Liver (tissue), 3 donors: ENCODE measurements at regions not wholly inside any gene's neighbourhood (a gene's known extent, or its start where the extent isn't known, plus 50 kb on each side); places are given as distances from the start of the nearest gene placed in this dataset.

ENCODE experiments used
- EGR1 ChIP-seq, 2 donors: IDR thresholded peaks; 2 replicates each; pipeline ENCODE4 v1.6.1; 2016 to 2018; ENCODE audit warnings: antibody characterized with exemption in 2 of 2, low read depth in 2 of 2
- FOXA1 ChIP-seq: IDR thresholded peaks from 2 replicates; pipeline ENCODE4 v1.6.1; 2016; ENCODE audit warnings: antibody characterized with exemption
- RXRA ChIP-seq, 2 donors: IDR thresholded peaks; 2 replicates each; pipeline ENCODE4 v1.6.1; 2017 to 2018; ENCODE audit warnings: antibody characterized with exemption in 2 of 2, mild to moderate bottlenecking in 1 of 2
- TF ChIP-seq, protein P1 (sequence below): fragments of 150-350 bp; IDR thresholded peaks from 2 replicates; pipeline ENCODE4 v1.5.1; 2017; ENCODE audit warnings: improper control_type of control experiment, low read depth, low read length; ENCODE audit not compliant: missing input control
- TF ChIP-seq, protein P2 (sequence below): IDR thresholded peaks from 2 replicates; pipeline ENCODE4 v1.6.1; 2016; ENCODE audit warnings: antibody characterized with exemption
- donor health status: healthy.
- donor health status: healthy.

DNA sequence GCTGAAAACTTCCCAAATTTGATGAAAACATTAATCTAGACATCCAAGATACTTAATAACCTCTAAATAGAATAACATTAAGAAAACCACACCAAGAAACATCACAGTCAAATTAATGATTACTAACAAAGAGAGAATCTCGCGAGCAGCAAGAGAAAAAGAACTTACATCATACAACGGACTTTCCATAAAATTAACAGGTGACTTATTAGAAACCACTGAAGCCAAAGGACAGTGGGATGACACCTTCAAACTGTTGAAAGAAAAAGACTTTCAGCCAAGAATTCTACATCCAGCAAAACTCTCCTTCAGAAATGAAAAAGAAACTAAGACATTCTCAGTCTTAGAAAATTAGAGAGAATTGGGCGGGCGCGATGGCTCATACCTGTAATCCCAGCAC, 232.0 kb downstream of the SNCA start:
- TF ChIP-seq FOXA1 (no peak), RXRA (IDR thresholded peaks at IDR 0.05) (no peak), EGR1 (IDR thresholded peaks at IDR 0.05; ENCODE audit: low read depth in 2 of 2) (no peak)
- TF ChIP-seq, protein P1, sequence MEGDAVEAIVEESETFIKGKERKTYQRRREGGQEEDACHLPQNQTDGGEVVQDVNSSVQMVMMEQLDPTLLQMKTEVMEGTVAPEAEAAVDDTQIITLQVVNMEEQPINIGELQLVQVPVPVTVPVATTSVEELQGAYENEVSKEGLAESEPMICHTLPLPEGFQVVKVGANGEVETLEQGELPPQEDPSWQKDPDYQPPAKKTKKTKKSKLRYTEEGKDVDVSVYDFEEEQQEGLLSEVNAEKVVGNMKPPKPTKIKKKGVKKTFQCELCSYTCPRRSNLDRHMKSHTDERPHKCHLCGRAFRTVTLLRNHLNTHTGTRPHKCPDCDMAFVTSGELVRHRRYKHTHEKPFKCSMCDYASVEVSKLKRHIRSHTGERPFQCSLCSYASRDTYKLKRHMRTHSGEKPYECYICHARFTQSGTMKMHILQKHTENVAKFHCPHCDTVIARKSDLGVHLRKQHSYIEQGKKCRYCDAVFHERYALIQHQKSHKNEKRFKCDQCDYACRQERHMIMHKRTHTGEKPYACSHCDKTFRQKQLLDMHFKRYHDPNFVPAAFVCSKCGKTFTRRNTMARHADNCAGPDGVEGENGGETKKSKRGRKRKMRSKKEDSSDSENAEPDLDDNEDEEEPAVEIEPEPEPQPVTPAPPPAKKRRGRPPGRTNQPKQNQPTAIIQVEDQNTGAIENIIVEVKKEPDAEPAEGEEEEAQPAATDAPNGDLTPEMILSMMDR: no peak
- TF ChIP-seq, protein P2, sequence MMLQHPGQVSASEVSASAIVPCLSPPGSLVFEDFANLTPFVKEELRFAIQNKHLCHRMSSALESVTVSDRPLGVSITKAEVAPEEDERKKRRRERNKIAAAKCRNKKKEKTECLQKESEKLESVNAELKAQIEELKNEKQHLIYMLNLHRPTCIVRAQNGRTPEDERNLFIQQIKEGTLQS: no peak
